ENCODE measurements at regions not wholly inside any gene's neighbourhood (a gene's known extent, or its start where the extent isn't known, plus 50 kb on each side); places are given as distances from the start of the nearest gene placed in this dataset.

GRCh38 chr13:34127523-34127922 is 309.6 kb downstream of the RFC3 start:
- TF ChIP-seq PRDM10 (tag by site-specific recombination; IDR thresholded peaks at IDR 0.05) (no peak), TRIM28 (IDR thresholded peaks at IDR 0.05; ENCODE audit: borderline replicate concordance, low read length) (no peak)
